GM06990 (cell line): ENCODE measurements at regions not wholly inside any gene's neighbourhood (a gene's known extent, or its start where the extent isn't known, plus 50 kb on each side); places are given as distances from the start of the nearest gene placed in this dataset.

Experiments used
- DNase-seq: peaks from one replicate; pipeline ENCODE4 v3.0.0-alpha.2; 2011; ENCODE audit not compliant: insufficient read length; ENCODE audit errors: extremely low read depth
- H3K27me3 ChIP-seq: replicated peaks from 2 replicates; pipeline ENCODE4 v1.6.0; 2011; ENCODE audit warnings: low read length; ENCODE audit not compliant: control insufficient read depth, insufficient read depth
- H3K36me3 ChIP-seq: 2 replicates; pipeline ENCODE4 v1.5.1; 2011; ENCODE audit warnings: low read length; ENCODE audit not compliant: control insufficient read depth, insufficient read depth
- H3K4me3 ChIP-seq: replicated peaks from 2 replicates; pipeline ENCODE4 v1.5.1; 2011; ENCODE audit warnings: low read depth, mild to moderate bottlenecking, control low read depth, low read length
- CTCF ChIP-seq: IDR thresholded peaks from 2 replicates; pipeline ENCODE4 v1.5.1; 2011; ENCODE audit warnings: low read length, control low read depth, mild to moderate bottlenecking, inconsistent platforms; ENCODE audit not compliant: insufficient read depth, poor library complexity, severe bottlenecking

- DNase-seq = no peak
- no peak for TF ChIP-seq CTCF
- no peak overlapping the region for H3K4me3 ChIP-seq
- no peaks in the 10 kb centered on the region; the same call in 1 of the 2 replicates for H3K27me3 ChIP-seq
- H3K36me3 ChIP-seq = no peaks in the 10 kb centered on the region
Measured at GRCh38 chr1:22248746-22249145, 105.8 kb upstream of the WNT4 start.

GRCh38 chr1:22249928-22250680 is 107.2 kb upstream of the WNT4 start:
- TF ChIP-seq CTCF = no peak
- Histone ChIP-seq H3K4me3 (no peak overlapping the region), H3K36me3 (no peaks in the 10 kb centered on the region), H3K27me3 (no peaks in the 10 kb centered on the region; the same call in 1 of the 2 replicates)
- no peak for DNase-seq

- DNase-seq = no peak
- TF ChIP-seq CTCF = no peak
- H3K4me3 ChIP-seq = no peak overlapping the region
- no peaks in the 10 kb centered on the region for H3K36me3 ChIP-seq
- H3K27me3 ChIP-seq = no peaks in the 10 kb centered on the region; the same call in none of the 2 replicates
Measured at GRCh38 chr1:22250724-22251123, 107.8 kb upstream of the WNT4 start.

- Histone ChIP-seq H3K36me3 (no peaks in the 10 kb centered on the region), H3K4me3 (no peak overlapping the region), H3K27me3 (no peaks in the 10 kb centered on the region; the same call in none of the 2 replicates)
- DNase-seq = no peak
- TF ChIP-seq CTCF = no peak
Measured at GRCh38 chr1:22252251-22252650, 109.4 kb upstream of the WNT4 start.

GRCh38 chr1:22253012-22253790 is 110.3 kb upstream of the WNT4 start:
- no peak for DNase-seq
- Histone ChIP-seq H3K4me3 (no peak overlapping the region), H3K36me3 (no peaks in the 10 kb centered on the region), H3K27me3 (no peaks in the 10 kb centered on the region; the same call in none of the 2 replicates)
- TF ChIP-seq CTCF = no peak
